ENCODE measurements at regions not wholly inside any gene's neighbourhood (a gene's known extent, or its start where the extent isn't known, plus 50 kb on each side); places are given as distances from the start of the nearest gene placed in this dataset.

DNA sequence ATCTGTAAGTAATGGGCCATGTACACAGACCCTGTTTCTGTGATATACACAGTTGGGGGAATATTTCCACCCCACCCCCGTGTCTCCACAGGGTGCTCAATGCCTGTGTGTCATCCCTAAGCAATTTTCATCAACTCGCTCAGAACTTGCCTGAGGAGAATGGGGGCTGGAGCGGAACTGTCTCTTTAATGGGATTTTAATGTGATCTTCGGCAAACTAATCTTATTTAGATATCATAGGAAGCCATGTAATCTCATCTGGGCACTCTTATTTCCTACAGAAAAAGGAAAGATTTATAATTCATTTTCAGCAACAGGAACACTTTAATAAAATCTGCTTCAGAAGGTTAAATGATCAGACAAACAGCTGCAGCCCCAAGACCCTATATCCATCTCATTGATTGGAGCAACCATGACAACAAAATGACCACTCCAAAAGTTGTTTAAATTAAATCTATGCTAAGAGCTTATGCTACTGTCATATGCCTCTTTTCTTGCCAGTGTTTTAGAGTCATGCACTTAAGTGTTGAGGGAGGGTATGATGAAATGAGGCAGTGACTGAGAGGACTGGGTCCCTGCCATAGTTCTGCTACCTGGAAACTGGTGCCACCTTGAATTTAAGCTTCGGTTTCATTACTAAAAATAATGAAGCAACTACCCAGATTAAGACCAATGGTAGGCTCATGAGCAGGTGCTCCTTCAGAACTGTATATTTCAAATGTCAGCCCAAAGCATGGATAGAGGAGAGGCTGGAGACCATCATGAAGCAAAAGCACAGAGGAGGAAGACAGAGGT lies 183.1 kb upstream of the DDX18 start:
- no TSS peak for BruUV-seq (replicated peaks)

DNA sequence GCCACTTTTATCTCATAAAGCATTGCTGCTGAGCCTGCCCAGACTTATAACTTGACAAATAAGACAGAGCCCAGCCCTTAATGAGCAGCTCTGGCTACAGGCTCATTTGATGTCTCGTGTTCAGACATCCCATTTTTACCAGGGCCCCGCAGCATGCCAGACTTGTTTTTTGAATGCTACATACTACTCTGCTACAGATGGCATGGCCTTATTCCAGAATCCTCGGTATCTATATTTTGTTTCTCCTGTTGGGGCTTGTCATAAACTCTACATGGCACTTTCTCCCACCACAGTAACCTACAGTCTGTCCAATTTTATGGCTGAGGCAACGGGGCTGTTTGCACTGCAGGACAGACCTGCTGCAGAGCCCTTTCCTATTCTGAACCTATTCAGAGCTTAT lies 179.0 kb upstream of the DDX18 start:
- no peak overlapping the region for H2AFZ ChIP-seq (ENCODE audit: low read length)
- H3K4me1 ChIP-seq (ENCODE audit: insufficient read depth, low read length, poor library complexity, severe bottlenecking): no peaks in the 10 kb centered on the region
- ChIA-PET CTCF (ENCODE audit: unreplicated experiment) (no interaction called here), POLR2A (no interaction called here)
- TF ChIP-seq, protein P1, sequence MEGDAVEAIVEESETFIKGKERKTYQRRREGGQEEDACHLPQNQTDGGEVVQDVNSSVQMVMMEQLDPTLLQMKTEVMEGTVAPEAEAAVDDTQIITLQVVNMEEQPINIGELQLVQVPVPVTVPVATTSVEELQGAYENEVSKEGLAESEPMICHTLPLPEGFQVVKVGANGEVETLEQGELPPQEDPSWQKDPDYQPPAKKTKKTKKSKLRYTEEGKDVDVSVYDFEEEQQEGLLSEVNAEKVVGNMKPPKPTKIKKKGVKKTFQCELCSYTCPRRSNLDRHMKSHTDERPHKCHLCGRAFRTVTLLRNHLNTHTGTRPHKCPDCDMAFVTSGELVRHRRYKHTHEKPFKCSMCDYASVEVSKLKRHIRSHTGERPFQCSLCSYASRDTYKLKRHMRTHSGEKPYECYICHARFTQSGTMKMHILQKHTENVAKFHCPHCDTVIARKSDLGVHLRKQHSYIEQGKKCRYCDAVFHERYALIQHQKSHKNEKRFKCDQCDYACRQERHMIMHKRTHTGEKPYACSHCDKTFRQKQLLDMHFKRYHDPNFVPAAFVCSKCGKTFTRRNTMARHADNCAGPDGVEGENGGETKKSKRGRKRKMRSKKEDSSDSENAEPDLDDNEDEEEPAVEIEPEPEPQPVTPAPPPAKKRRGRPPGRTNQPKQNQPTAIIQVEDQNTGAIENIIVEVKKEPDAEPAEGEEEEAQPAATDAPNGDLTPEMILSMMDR (conservative IDR thresholded peaks at IDR 0.05; ENCODE audit: low read length): no peak
- TF ChIP-seq EZH2phosphoT487 (IDR thresholded peaks at IDR 0.05; ENCODE audit: borderline replicate concordance, low read depth, low read length): no peak
- intact Hi-C loops (cut with micrococcal nuclease; ENCODE audit: unreplicated experiment): no loop called here
- H3K4me3 ChIP-seq (ENCODE audit: low read depth, low read length, poor library complexity, severe bottlenecking): no peak overlapping the region
- no TSS peak for BruUV-seq (replicated peaks)
- no peak overlapping the region for H3K27ac ChIP-seq (ENCODE audit: low read depth, low read length, poor library complexity, severe bottlenecking)
- H3K79me2 ChIP-seq (ENCODE audit: insufficient read depth, low read depth, low read length): no peaks in the 10 kb centered on the region
- no peaks in the 10 kb centered on the region for H3K36me3 ChIP-seq (ENCODE audit: insufficient read depth, low read length)
- no peak for DNase-seq (ENCODE audit: low spot score)
- H4K20me1 ChIP-seq (ENCODE audit: insufficient read depth, low read length): no peaks in the 10 kb centered on the region
- no peak overlapping the region for H3K4me2 ChIP-seq (ENCODE audit: low read length)
- H3K9me3 ChIP-seq (ENCODE audit: low read length): no peaks in the 10 kb centered on the region
- no peaks in the 10 kb centered on the region for H3K9me2 ChIP-seq (ENCODE audit: insufficient read depth, low read length)

More for the DNA sequence above, 183.1 kb upstream of the DDX18 start:
- TF ChIP-seq EZH2phosphoT487 (IDR thresholded peaks at IDR 0.05; ENCODE audit: borderline replicate concordance, low read depth, low read length): no peak
- TF ChIP-seq, protein P1 (conservative IDR thresholded peaks at IDR 0.05; ENCODE audit: low read length): no peak
- Histone ChIP-seq H3K36me3 (ENCODE audit: insufficient read depth, low read length) (no peaks in the 10 kb centered on the region), H3K79me2 (ENCODE audit: insufficient read depth, low read depth, low read length) (no peaks in the 10 kb centered on the region), H3K4me1 (ENCODE audit: insufficient read depth, low read length, poor library complexity, severe bottlenecking) (no peaks in the 10 kb centered on the region), H3K4me3 (ENCODE audit: low read depth, low read length, poor library complexity, severe bottlenecking) (no peak overlapping the region), H2AFZ (ENCODE audit: low read length) (no peak overlapping the region), H3K4me2 (ENCODE audit: low read length) (no peak overlapping the region), H4K20me1 (ENCODE audit: insufficient read depth, low read length) (no peaks in the 10 kb centered on the region), H3K9me3 (ENCODE audit: low read length) (no peaks in the 10 kb centered on the region), H3K27ac (ENCODE audit: low read depth, low read length, poor library complexity, severe bottlenecking) (no peak overlapping the region), H3K9me2 (ENCODE audit: insufficient read depth, low read length) (no peaks in the 10 kb centered on the region)
- CTCF ChIA-PET (ENCODE audit: unreplicated experiment): interaction anchor here (0.7 kb wide), 1 partner anchor 10 kb away, joined by 3 read pairs; no protein-coding TSS in a partner anchor
- POLR2A ChIA-PET: interaction anchor here (0.7 kb wide), 1 partner anchor 13 kb away, joined by 3 read pairs; no protein-coding TSS in a partner anchor
- intact Hi-C loops (cut with micrococcal nuclease; ENCODE audit: unreplicated experiment): no loop called here
- DNase-seq (ENCODE audit: low spot score): no peak

DNA sequence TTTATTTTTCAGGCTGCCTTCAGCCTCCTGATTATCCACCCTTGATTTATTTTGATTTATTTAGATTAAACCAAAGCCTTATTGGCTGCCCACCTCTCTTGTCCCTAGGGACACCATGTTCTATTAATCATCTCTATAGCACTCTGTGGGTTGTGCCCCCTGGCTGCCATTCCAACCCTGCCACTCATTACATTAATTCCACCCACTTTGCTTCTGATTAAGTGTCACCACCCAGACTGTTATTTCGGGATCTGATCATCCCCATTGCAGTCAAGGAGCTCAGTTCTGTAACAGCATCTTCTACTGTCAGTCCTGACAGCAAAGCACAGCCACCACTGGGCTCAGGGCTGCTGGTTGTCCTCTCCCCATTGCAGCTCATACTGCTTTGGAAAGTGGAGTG lies 175.1 kb upstream of the DDX18 start:
- Histone ChIP-seq H3K27ac (ENCODE audit: low read depth, low read length, poor library complexity, severe bottlenecking) (no peak overlapping the region), H3K36me3 (ENCODE audit: insufficient read depth, low read length) (no peaks in the 10 kb centered on the region), H4K20me1 (ENCODE audit: insufficient read depth, low read length) (no peaks in the 10 kb centered on the region), H3K9me3 (ENCODE audit: low read length) (no peaks in the 10 kb centered on the region), H2AFZ (ENCODE audit: low read length) (no peak overlapping the region), H3K9me2 (ENCODE audit: insufficient read depth, low read length) (no peaks in the 10 kb centered on the region), H3K4me1 (ENCODE audit: insufficient read depth, low read length, poor library complexity, severe bottlenecking) (no peaks in the 10 kb centered on the region), H3K4me3 (ENCODE audit: low read depth, low read length, poor library complexity, severe bottlenecking) (no peak overlapping the region), H3K79me2 (ENCODE audit: insufficient read depth, low read depth, low read length) (no peaks in the 10 kb centered on the region), H3K4me2 (ENCODE audit: low read length) (no peak overlapping the region)
- POLR2A ChIA-PET: no interaction called here
- TF ChIP-seq, protein P1 (conservative IDR thresholded peaks at IDR 0.05; ENCODE audit: low read length): no peak
- no peak for TF ChIP-seq EZH2phosphoT487 (IDR thresholded peaks at IDR 0.05; ENCODE audit: borderline replicate concordance, low read depth, low read length)
- BruUV-seq (replicated peaks): no TSS peak
- intact Hi-C loops (cut with micrococcal nuclease; ENCODE audit: unreplicated experiment): no loop called here
- DNase-seq (ENCODE audit: low spot score): no peak
- CTCF ChIA-PET (ENCODE audit: unreplicated experiment): no interaction called here
